ENCODE measurements at regions not wholly inside any gene's neighbourhood (a gene's known extent, or its start where the extent isn't known, plus 50 kb on each side); places are given as distances from the start of the nearest gene placed in this dataset.

GRCh38 chr3:102745881-102746280 is 311.1 kb downstream of the ZPLD1 start:
- TF ChIP-seq EP300 (IDR thresholded peaks at IDR 0.05) (no peak), CTCF (IDR thresholded peaks at IDR 0.05) (no peak), POLR2AphosphoS5 (IDR thresholded peaks at IDR 0.05) (no peak)
